Iris pigment epithelial cell (primary cell): ENCODE measurements at regions not wholly inside any gene's neighbourhood (a gene's known extent, or its start where the extent isn't known, plus 50 kb on each side); places are given as distances from the start of the nearest gene placed in this dataset.
"Not testable (repeated sequence)": the region's sequence is repeated elsewhere in the genome, so short reads cannot be mapped to it uniquely, and the experiment has no call there.

ENCODE experiments used
- DNase-seq: peaks from one replicate; pipeline ENCODE4 v3.0.0-alpha.2; 2011; ENCODE audit warnings: low read depth

DNA sequence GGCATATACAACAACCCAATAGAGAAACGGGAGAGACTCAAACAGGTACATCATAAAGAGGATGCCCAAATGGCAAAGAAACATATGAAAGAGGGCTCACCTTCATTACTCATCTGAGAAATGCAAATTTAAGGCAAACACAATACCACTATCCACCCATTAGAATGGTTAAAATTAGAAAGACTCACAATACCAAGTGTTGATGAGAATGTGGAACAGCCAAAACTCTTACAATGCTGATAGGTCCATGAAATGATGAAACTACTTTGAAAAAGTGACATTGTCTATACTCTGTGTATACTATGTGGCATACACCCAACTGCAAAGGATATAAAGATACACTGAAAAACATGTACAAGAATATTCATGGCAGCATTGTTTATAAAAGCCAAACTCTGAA is 96.2 kb upstream of the TSHZ3 start:
- no peak for DNase-seq

DNA sequence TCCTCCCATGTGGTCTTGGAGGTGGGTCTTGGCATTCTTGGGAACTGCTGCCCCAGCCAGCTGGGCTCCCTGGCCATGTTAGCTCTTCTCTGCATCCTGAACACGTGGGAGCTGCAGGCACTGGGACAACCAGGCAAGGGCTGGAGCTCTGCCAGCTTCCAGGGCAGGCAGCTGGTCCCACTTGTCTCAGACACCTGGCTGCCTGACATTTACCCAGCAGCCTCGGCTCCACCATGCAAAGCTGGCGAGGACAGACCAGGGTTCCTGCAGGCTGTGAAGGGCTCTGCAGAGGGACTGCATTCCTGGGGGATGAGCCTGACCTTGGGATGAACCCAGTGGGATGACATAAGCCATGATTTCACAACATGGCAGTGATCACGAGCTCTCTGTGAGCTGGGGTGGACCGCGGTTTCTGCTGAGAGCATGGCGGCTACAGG is 99.0 kb upstream of the TSHZ3 start:
- peak; percentile 82 for DNase-seq

DNA sequence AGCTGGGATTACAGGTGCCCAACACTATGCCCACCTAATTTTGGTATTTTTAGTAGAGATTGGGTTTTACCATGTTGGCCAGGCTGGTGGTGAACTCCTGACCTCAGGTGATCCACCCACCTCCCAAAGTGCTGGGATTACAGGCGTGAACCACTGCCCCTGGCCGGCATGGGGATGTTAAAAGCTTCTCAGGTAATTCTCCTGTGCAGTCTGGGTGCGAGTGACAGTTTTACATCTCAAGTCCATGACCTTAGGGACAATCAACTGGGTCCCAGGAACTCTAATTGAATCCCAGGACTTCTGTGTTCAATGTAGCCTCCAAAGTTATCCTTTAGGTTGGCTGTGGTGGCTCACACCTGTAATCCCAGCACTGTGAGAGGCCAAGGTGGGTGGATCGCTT is 100.1 kb upstream of the TSHZ3 start:
- no peak for DNase-seq

DNA sequence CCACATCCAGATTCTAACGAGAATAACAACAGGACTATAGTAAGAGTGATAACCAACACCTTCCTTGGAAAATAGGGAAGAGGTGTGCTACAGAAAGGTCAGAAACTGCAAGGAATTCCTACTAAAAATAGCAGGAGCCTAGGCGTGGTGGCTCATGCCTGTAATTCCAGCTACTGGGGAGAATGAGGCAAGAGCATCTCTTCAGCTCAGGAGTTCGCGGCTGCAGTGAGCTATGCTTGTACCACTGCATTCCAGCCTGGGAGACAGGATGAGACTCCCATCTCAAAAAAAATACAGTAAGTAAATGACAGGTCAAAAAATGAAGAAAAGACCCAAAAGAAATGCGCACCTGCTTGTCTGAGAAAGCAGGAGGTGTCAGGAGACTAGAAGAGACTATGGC is 101.5 kb upstream of the TSHZ3 start:
- DNase-seq = no peak

DNA sequence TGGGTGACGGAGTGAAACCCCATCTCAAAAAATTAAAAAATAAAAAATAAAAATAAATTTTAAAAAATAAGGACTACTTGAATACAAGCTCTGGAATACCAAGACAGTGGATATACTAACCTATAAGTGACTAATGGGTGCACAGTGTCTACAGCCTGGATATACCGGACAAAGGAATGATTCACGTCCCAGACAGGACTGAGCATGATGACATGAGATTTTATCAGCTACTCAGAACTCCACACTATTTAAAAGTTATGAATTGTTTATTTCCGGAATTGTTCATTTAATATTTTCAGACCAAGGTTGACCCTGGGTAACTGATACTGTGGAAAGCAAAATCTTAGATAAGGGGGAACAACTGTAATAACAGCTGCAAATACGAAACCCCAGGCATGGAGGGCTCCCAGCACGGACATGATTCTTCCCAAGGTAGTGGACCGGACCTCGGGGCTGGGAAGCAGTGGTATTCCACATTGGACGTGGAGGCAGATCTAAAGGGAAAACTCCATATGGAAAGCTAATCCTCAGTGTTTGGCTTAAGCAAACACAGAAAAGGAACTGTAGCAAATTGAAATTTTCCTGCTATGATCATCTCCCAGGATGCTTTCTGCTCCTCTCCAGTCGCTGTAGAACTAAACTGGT is 102.6 kb upstream of the TSHZ3 start:
- DNase-seq = peak; percentile 64

DNA sequence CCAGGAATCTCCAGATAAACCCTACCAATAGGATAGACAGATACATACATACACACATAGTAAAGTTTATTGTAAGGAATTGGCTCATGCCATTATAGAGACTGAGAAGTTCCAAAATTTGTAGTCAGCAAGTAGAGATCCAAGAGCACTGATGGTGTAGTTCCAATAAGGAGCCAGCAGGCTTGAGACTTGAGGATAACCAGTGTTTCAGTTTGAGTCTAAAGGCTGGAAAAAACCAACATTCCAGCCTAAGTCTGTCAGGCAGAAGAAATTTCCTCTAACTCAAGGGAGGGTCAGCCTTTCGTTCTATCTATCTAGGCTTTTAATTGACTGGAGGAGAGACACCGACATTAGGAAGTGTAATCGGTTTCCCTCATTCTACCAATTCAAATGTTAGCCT is 110.2 kb upstream of the TSHZ3 start:
- peak; percentile 1 for DNase-seq

DNA sequence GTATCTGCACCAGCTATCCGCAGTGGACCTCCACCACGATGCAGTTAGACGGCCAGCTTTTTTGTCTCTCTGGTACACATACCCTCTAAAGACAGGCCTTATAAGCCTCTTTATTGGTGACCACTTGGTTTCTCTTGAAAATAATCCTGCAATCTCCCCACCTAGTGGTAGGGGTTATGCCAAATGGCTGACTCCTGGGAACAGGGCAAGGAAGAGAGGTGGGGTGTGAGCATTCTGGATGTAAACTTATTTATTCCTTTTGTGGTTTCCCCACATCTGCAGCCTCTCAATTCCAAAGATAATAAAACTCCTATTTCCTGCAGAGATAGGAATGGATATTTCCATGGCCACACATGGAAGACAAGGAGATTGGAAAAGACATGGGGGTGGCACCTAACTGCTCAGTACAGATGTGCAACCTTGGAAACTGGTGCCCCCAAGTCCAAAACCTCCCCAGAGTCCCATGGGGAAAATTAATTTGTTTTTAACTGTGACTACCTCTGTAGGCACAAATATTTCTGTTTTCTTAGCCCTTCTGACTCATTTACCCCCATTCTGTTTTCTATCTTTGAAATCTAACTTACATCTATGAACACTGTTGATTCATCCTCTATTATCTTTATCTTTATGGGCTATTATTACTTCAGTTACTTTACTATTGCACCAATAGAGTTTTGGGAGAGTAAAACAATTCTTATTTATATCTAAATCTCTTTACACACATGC is 112.7 kb upstream of the TSHZ3 start:
- no peak for DNase-seq

DNA sequence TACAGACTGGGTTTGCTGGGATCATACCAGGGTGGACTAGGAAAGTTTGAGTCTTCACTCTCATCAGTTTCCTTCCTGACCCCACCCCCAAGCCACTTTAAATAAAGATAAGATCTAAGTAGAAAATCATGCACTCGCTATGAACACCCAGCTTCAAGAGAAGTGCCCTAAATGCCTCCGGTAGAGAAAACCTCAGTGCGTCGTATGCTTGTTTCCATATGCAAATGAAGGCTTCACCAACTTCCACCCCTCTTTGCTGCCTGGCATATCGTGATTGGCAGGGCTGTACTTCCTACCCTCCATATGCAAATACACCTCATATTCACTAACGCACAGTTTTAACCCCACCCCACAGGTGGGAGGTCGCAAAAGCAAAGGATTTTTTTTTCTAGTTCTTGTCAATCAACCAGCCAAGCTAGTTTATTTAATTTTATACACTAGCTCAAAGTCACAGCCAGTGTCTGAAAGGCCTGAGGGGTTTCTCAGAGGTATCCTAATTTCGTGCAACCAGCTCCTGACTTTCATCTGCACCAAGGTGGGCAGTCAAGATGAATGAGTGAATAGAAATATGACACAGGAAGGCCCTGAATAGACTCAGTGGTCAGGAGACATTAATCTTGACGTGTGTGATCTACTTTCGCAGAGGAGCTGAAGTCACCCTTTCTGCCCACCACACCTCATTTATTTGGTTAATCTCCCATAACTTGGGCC is 121.1 kb upstream of the TSHZ3 start:
- no peak for DNase-seq

DNA sequence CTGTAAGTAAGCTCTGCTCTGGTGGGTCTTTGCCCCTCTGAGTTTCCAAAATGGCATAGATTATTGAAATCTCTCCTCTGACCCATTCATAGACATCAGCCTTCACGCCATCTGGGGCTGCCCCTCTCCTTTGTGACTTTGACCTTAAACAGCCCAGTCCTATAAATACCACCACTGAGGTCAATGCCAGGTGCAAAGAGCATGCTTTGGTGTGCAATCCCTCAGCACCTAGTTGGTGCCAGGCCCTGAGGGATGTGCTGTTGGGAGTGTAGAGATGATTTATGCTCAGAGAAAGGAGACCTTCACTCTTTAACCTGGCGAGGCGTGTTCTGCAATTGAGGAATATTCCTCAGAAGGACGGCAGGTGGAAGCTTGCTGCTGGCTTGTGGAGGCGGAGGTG is 121.7 kb upstream of the TSHZ3 start:
- no peak for DNase-seq

DNA sequence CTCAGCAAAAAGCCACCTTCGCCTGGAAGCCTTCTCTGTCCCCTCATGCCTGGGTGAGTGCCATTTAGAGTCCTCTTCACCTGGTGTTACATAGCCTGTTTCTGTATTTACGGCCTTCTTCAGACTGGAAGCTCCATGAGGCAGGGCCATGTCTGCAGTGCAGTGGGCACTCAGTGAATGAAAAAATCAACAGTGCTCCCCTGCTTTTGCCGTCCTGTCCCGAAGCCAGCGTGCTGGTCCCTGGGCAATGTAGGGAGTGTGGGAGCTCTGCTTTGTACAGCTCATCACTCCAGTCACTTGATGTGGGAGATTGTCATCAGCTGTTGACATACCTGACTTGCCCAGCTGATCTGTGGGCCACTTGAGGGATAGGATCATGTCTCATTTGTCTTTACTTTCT is 129.0 kb upstream of the TSHZ3 start:
- DNase-seq = no peak

DNA sequence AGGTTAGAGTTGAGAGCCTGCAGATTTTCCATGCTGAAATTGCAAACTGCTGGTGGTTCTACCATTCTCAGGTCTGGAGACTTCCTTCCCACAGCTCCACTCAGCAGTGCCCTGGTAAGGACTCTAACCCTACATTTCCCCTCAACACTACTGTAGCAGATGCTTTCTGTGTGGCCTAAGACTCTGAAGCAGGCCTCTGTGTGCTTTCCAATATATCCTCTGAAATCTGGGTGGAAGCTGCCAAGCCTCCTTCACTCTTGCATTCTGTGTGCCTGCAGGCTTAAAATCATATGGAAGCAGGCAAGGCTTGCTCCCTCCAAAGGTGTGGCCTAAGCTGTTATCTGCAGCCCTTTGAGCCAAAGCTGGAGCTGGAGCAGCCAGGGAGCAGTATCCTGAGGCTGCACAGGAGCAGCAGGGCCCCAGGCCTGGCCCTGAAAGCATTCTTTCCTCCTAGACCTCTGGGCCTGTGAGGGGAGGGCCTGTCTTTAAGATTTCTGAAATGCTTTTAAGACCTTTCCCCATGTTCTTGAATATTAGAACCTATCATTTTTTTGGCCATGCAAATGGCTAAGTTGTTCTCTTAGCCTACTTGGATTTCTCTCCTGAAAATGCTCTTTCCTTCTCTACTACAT is 134.1 kb upstream of the TSHZ3 start:
- DNase-seq = no peak

DNA sequence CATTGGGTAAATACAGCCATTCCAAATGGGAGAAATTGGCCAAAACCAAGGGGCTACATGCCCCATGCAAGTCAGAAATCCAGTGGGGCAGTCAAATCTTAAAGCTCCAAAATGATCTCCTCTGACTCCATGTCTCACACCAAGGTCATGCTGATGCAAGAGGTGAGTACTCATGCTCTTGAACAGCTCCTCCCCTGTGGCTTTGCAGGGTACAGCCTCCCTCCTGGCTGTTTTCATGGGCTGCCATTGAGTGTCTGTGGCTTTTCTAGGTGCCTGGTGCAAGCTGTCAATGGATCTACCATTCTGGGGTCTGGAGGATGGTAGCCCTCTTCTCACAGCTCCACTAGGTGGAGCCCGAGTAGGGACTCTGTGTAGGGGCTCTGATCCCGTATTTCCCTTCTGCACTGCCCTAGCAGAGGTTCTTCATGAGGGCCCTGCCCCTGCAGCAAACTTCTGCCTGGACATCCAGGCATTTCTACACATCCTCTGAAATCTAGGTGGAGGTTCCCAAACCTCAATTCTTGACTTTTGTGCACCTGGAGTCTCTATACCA is 135.7 kb upstream of the TSHZ3 start:
- not testable (repeated sequence) for DNase-seq

DNA sequence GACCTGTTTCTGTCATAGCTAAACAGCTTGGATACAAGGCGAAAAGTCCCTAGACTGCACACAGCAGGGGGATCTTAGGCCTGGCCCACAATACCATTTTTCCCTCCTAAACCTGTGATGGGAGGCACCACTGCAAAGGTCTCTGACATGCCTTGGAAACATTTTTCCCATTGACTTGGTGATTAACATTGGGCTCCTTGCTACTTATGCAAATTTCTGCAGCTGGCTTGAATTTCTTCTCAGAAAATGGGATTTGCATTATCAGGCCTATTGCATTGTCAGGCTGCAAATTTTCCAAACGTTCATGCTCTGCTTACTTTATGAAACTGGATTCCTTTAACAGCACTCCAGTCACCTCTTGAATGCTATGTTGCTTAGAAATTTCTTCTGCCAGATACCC is 136.2 kb upstream of the TSHZ3 start:
- DNase-seq = no peak

DNA sequence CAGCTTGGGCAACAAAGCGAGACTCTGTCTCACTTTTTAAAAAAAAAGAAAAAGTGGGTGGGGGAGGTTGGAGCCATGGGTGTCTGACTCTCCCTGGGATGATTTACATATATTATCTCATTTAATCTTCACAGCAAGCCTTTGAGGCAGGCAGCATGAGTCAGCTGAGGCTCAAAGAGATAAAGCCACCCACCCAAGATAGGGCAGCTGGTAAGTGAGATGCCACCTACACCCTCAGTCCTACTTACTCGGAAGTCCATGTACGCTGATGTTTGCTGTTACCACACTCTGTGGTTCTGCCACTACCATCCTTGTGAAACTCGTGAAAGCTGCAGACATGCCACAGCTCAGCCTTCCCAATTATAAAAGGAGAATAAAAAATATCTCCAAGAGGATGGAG is 142.0 kb upstream of the TSHZ3 start:
- no peak for DNase-seq

DNA sequence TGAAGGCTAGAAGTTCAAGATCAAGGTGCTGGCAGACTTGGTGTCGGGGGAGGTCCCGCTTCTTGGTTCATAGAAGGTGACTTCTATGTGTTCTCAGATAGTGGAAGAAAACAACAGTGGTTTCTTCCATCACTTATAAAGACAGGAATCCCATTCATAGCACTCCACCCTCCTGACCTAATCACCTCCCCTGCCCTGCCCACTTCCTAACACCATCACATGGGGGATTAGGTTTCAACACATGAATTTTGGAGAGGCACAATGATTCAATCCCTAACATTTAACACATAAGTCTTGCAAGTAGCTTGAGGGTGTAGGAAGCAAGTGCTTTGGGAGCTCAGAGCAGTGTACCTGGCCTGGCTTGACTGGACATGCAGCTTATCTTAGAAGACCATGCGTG is 142.8 kb upstream of the TSHZ3 start:
- no peak for DNase-seq

DNA sequence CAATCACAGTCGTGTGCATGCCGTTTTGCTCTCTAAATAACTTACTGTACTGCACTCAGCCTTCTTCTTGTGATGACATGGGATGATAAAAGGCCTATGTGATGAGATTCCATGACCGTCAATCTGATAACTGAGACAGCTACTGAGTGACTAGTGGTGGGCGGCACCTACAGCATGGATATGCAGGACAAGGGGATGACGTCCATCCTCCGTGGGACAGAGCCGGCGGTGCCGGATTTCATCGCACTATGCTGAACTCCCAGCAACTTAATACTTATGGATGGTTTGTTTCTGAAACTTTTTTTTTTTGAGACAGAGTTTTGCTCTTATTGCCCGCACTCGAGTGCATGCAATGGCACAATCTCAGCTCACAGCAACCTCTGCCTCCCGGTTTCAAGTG is 146.8 kb upstream of the TSHZ3 start:
- no peak for DNase-seq

DNA sequence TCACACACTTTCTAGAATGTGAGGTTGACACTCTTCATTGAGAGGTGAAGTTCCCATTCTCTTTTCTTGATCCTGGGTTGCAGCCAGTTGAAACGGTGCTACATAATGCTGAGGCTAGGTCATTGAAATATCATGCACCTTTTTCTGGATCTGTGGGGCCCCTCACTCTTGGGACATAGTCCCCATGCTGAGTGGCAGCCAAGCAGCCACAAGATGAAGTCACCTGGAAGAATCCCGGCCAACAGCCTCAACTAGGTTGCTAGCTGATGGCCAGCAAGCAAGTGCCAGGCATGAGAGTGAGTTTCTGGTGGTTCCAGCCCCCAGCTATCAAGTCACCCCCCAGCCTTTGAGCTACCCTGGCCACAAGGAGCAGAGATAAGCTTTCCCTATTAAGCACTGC is 148.5 kb upstream of the TSHZ3 start:
- no peak for DNase-seq

DNA sequence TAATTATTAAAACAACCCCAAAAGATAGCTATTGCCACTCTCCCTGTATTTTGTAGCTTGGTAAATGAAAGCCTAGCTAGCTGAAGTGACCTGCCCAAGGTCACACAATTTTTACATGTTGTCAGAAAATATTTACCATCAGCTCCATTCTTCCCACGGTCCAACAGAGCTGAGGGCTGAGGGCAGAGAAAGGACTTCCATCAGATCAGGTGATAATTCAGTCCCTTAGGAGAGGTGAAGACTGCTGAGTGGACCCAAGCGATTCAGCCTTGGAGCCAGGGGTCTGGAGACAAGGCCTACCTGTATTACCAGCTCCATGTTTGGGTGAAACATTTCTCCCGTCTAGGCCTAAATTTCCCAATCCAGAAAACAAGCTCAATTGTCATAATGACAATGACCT is 149.5 kb upstream of the TSHZ3 start:
- no peak for DNase-seq

DNA sequence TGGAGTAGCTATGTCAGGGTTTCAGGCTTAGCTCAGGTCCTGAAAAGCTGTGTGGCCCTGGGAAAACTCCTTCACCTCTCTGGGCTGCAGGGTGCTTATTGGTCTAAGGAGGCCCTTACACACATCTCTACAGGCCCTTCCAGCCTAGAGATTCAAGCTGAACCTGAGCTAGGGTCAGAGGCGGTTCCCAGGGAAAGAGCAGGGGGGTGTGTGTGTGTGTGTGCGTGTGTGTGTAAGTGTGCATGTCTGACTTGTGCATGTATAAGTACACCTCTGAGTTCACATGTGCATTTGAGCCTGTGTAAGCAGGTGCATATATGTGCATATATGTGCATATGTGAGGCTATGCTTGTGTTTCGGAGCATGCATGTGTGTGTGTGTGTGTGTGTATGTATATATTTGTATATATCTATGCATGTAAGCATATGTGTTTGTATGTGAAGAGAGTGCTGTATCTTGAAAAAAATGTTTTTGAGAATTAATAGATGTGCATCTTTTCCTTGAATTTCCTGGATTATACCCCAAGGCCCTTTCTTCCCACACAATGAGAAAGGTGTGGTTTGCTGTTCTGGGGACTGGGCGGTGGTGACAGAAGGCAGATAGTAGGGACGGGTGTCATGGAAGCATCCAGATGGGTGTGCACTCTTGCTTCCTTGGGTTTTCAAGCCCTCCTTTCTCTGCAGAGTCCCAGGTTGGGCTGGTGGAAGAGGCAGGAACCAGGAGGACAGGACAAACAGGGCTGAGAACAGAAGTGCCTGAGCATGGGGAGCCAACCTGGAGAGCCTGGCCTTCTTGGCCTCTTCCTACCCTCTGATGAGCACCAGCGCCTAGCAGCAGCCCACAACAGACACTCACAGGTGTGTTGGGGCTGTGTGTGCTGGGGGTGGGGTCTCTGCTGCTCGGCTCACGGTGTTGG is 150.3 kb upstream of the TSHZ3 start:
- DNase-seq = no peak

DNA sequence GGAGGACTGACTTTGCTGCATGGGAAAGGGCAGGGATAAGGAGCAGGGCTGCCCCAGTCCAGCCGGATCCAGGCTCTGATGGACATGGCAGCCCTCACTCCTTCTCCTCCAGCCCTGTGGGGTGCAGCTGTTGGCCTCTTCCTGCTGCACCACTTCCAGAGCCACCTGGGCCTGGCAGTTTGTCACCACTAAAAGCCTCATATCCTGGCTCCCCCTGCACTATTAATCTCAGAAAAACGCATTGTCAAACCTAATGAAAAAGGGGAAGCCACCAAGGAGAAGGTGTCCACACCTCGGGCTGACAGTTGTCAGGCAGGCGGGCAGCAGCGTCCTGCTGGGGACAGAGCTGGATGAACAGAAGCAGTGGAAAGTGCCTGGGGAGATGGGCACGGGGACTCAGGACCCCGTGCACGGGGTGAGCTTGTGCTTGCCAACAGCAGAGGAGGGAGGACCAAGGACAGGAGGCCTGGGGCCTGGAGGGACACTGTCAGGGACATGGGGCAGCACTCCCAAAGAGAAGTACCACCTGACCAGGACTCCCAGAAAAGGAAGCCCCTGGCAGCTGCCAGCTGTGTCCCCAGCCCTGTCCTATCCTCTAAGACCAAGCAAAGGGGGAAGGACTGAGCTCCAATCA is 151.1 kb upstream of the TSHZ3 start:
- DNase-seq = no peak

DNA sequence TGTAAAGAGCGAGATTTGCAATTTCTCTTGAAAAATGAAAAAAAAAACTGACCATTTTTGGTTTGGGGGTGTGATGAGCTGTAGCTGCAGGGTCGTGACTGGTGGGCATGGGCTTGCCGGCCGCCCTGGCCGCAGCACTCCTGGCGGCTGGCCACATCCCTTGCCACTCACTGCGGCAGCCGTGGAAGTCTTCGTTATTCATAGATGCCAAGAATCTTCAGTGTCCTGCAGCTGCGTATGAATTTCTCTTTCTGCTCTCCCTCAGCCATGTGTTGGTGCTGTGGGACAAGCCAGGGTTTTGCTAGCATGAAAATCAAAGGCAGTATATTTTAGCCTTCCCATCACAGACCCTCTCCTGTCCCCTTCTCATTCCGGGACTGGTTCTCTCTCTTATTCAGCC is 151.7 kb upstream of the TSHZ3 start:
- no peak for DNase-seq
